Spleen (tissue), 11 donors: ENCODE measurements at regions not wholly inside any gene's neighbourhood (a gene's known extent, or its start where the extent isn't known, plus 50 kb on each side); places are given as distances from the start of the nearest gene placed in this dataset.

Source experiments
- DNase-seq: peaks from one replicate; pipeline ENCODE4 v3.0.0-alpha.2; 2020
- H3K27ac ChIP-seq, 8 donors: fragments of 200-600 bp; sonication (generic) in 7 of 8; 1 replicate in 4 of 8; 2 replicates in 4 of 8; pipeline versions ENCODE4 v1.5.0 to v1.8.0; 2016 to 2021; ENCODE audit warnings: inconsistent platforms in 4 of 8, mild to moderate bottlenecking in 4 of 8, moderate library complexity in 1 of 8
- H3K27me3 ChIP-seq, 7 donors: fragments of 200-600 bp; sonication (generic) in 6 of 7; replicated peaks in 1 of 7; 1 replicate in 4 of 7; 2 replicates in 3 of 7; pipeline versions ENCODE4 v1.5.0 to v1.8.0; 2016 to 2021; ENCODE audit warnings: inconsistent platforms in 3 of 7, mild to moderate bottlenecking in 1 of 7
- H3K36me3 ChIP-seq, 6 donors: fragments of 200-600 bp; sonication (generic) in 5 of 6; 1 replicate in 4 of 6; 2 replicates in 2 of 6; pipeline versions ENCODE4 v1.5.0 to v1.8.0; 2016 to 2021; ENCODE audit warnings: inconsistent platforms in 2 of 6
- H3K4me1 ChIP-seq, 6 donors: fragments of 200-600 bp; sonication (generic) in 5 of 6; 1 replicate in 3 of 6; 2 replicates in 3 of 6; pipeline versions ENCODE4 v1.5.0 to v1.8.0; 2016 to 2021; ENCODE audit warnings: inconsistent platforms in 3 of 6
- H3K4me3 ChIP-seq, 8 donors: fragments of 200-600 bp; sonication (generic) in 7 of 8; 1 replicate in 4 of 8; 2 replicates in 4 of 8; pipeline versions ENCODE4 v1.5.0 to v1.8.0; 2016 to 2021; ENCODE audit warnings: inconsistent platforms in 4 of 8, mild to moderate bottlenecking in 4 of 8, moderate library complexity in 2 of 8
- H3K9me3 ChIP-seq, 8 donors: fragments of 200-600 bp; sonication (generic) in 7 of 8; 1 replicate in 4 of 8; 2 replicates in 4 of 8; pipeline versions ENCODE4 v1.5.0 to v1.8.0; 2016 to 2021; ENCODE audit warnings: inconsistent platforms in 4 of 8
- CTCF ChIP-seq, 11 experiments: fragments of 200-600 bp in 7 of 11; fragments of 450-650 bp in 4 of 11; sonication (generic) in 4 of 11; IDR thresholded peaks in 8 of 11; conservative IDR thresholded peaks in 3 of 11; 1 replicate in 7 of 11; 2 replicates in 4 of 11; pipeline versions ENCODE4 v1.4.0 to v1.8.0; 2016 to 2021; ENCODE audit warnings: antibody characterized with exemption in 11 of 11, inconsistent platforms in 4 of 11, mild to moderate bottlenecking in 1 of 11
- POLR2A ChIP-seq, 3 donors: fragments of 450-650 bp; IDR thresholded peaks; one replicate each; pipeline ENCODE4 v1.5.1; 2017; ENCODE audit warnings: antibody characterized with exemption in 3 of 3, mild to moderate bottlenecking in 1 of 3
- POLR2AphosphoS5 ChIP-seq, 3 donors: sonication (generic); formaldehyde crosslinking; IDR thresholded peaks; one replicate each; pipeline ENCODE4 v1.5.1; 2017; ENCODE audit warnings: antibody characterized with exemption in 3 of 3
- WGBS, 5 donors: extraction: QIAGEN DNeasy Blood & Tissue Kit in 3 of 5; methylation state at CpG; one replicate each; pipeline versions ENCODE4 v1.1.5 to v1.1.7; 2013 to 2018; 5-methylcytosine and 5-hydroxymethylcytosine counted together
- intact Hi-C: fragments of 100-400 bp; cut with DNase I; formaldehyde crosslinking; loops from one replicate; pipeline ENCODE4 v1.15.0; 2023; ENCODE audit warnings: low total_unique reads
- donor health status: healthy with polysubstance abuse.
- donor health status: DM: no; HTN: no; CAD: no; lungs with moderate emphysema.
- donor health status: DM: no; HTN: no; CAD: no.
- donor health status: Bipolar disorder and iron deficiency.
- donor health status: healthy.
- donor health status: DM: no; HTN: no; CAD: no.
- donor health status: DM: yes; HTN: yes; CAD: no.

GRCh38 chr11:127217452-127218274, 217.1 kb upstream of the KIRREL3 start:
- Histone ChIP-seq H3K4me1 (no peaks in the 10 kb centered on the region), H3K36me3 (no peaks in the 10 kb centered on the region), H3K9me3 (no peaks in the 10 kb centered on the region), H3K4me3 (no peak overlapping the region), H3K27me3 (no peaks in the 10 kb centered on the region), H3K27ac (no peak overlapping the region)
- TF ChIP-seq CTCF (IDR thresholded peaks at IDR 0.05 in 8 of 11, conservative IDR thresholded peaks at IDR 0.05 in 3 of 11) (no peak), POLR2AphosphoS5 (IDR thresholded peaks at IDR 0.05) (no peak), POLR2A (IDR thresholded peaks at IDR 0.05) (no peak)
- DNase-seq = no peak
- whole genome bisulfite sequencing, 5 donors = 78 to 83% (median 82%) methylated on average over 7 of the region's 7 CpGs
- intact Hi-C loops = no loop called here

DNA sequence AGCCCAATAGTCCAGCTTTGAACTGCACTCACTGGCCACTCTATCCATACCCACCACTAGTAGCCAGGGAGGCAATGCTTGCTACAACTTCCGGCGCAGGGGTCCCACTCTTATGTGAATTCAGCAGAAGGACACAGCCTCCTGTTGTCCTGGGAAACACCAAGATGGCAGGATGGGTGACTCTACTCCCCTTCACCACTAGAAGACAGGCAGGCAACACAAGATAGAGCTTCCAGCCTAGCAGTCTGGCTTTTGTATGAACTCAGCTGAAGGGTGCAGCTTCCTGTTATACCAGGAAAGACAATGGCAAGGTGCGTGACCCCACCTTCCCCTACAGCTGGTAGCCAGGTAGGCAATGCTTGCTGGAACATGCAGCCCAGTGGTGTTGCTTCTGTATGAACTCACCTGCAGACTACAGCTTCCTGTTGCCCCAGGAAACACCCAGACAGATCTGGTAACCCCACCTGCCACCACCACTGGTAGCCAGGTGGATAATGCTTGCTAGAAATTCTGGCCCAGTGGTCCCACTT, 205.2 kb upstream of the KIRREL3 start:
- peaks cover 0 to 64% (median 32%) of the 10 kb centered on the region in 8 donors for H3K9me3 ChIP-seq
- H3K4me3 ChIP-seq = no peak overlapping the region
- DNase-seq = no peak
- H3K4me1 ChIP-seq = no peaks in the 10 kb centered on the region
- H3K27ac ChIP-seq = no peak overlapping the region
- TF ChIP-seq POLR2AphosphoS5 (IDR thresholded peaks at IDR 0.05) = no peak
- TF ChIP-seq POLR2A (IDR thresholded peaks at IDR 0.05) = no peak
- WGBS, 5 donors = 91 to 100% (median 97%) methylated on average over 2 to 3 of the region's 3 CpGs
- intact Hi-C loops = no loop called here
- no peaks in the 10 kb centered on the region for H3K27me3 ChIP-seq
- no peaks in the 10 kb centered on the region for H3K36me3 ChIP-seq

- DNase-seq = no peak
- Histone ChIP-seq H3K9me3 (peaks cover 0 to 54% (median 26%) of the 10 kb centered on the region in 8 donors), H3K27ac (no peak overlapping the region), H3K4me3 (no peak overlapping the region), H3K27me3 (no peaks in the 10 kb centered on the region), H3K36me3 (no peaks in the 10 kb centered on the region), H3K4me1 (no peaks in the 10 kb centered on the region)
- 15 to 47% (median 18%) methylated on average over 3 of the region's 3 CpGs for WGBS, 5 donors
- intact Hi-C loops = no loop called here
- TF ChIP-seq POLR2AphosphoS5 (IDR thresholded peaks at IDR 0.05) (no peak), POLR2A (IDR thresholded peaks at IDR 0.05) (no peak), CTCF (IDR thresholded peaks at IDR 0.05 in 8 of 11, conservative IDR thresholded peaks at IDR 0.05 in 3 of 11) (no peak)
Observed at GRCh38 chr11:127203490-127203889, 202.9 kb upstream of the KIRREL3 start.

DNA sequence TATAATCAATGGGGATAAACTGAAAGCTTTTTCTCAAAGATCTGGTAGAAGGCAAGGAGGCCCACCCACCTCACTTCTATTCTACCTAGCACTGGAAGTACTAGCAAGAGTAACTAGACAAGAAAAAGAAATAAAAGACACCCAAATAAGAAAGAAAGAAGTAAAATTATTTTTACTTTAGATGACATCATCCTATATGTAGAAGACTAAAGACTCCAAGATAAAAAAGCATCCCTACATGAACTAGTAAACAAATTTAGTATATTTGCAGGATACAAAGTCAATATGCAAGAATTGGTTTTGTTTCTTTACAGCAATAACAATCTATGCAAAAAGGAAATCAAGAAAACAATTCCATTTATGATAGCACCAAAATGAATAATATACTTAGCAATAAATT, 201.5 kb upstream of the KIRREL3 start:
- H3K27me3 ChIP-seq = no peaks in the 10 kb centered on the region
- intact Hi-C loops = no loop called here
- no peaks in the 10 kb centered on the region for H3K36me3 ChIP-seq
- no peak overlapping the region for H3K27ac ChIP-seq
- DNase-seq = no peak
- H3K4me3 ChIP-seq = no peak overlapping the region
- H3K9me3 ChIP-seq = peaks cover 0 to 40% (median 13%) of the 10 kb centered on the region in 8 donors
- H3K4me1 ChIP-seq = no peaks in the 10 kb centered on the region
- TF ChIP-seq POLR2A (IDR thresholded peaks at IDR 0.05) = no peak
- TF ChIP-seq POLR2AphosphoS5 (IDR thresholded peaks at IDR 0.05) = no peak
- TF ChIP-seq CTCF (IDR thresholded peaks at IDR 0.05 in 8 of 11, conservative IDR thresholded peaks at IDR 0.05 in 3 of 11) = no peak
